IPS-15b (cell line): ENCODE measurements at regions not wholly inside any gene's neighbourhood (a gene's known extent, or its start where the extent isn't known, plus 50 kb on each side); places are given as distances from the start of the nearest gene placed in this dataset.

ENCODE experiments used
- H3K27me3 ChIP-seq: one replicate; pipeline ENCODE4 v1.6.1; 2013; ENCODE audit warnings: low read length; ENCODE audit not compliant: control insufficient read depth, insufficient read depth
- H3K36me3 ChIP-seq: one replicate; pipeline ENCODE4 v1.6.1; 2013; ENCODE audit warnings: low read length; ENCODE audit not compliant: control insufficient read depth, insufficient read depth
- H3K4me1 ChIP-seq: one replicate; pipeline ENCODE4 v1.6.1; 2013; ENCODE audit warnings: mild to moderate bottlenecking, low read length; ENCODE audit not compliant: control insufficient read depth, insufficient read depth
- H3K4me3 ChIP-seq: one replicate; pipeline ENCODE4 v1.5.1; 2013; ENCODE audit warnings: low read depth, low read length
- H3K9ac ChIP-seq: one replicate; pipeline ENCODE4 v1.6.1; 2013; ENCODE audit warnings: low read depth, mild to moderate bottlenecking, low read length
- H3K9me3 ChIP-seq: one replicate; pipeline ENCODE4 v1.6.1; 2013; ENCODE audit warnings: mild to moderate bottlenecking, low read length; ENCODE audit not compliant: control insufficient read depth, insufficient read depth

DNA sequence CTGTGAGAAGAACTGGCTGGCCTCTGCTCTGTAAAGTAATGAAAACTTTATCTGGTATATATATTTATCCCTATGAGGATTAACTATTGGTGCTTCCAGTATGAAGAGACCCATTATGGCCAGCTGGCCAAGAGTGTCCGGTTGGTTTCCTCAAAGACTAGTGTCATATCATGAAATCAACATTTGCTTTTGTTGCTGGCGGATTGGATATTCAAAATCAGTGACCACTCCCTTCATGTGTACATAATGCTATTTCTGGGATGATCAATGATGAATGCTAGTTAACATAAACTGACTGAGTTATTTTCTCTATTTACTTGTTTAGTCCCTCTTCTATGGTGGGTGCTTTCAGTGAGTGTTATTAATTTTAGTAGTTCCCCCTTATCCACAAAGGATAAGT is 60.8 kb upstream of the NUDT12 start:
- H3K36me3 ChIP-seq: no peaks in the 10 kb centered on the region
- no peak overlapping the region for H3K9ac ChIP-seq
- H3K4me3 ChIP-seq: no peak overlapping the region

DNA sequence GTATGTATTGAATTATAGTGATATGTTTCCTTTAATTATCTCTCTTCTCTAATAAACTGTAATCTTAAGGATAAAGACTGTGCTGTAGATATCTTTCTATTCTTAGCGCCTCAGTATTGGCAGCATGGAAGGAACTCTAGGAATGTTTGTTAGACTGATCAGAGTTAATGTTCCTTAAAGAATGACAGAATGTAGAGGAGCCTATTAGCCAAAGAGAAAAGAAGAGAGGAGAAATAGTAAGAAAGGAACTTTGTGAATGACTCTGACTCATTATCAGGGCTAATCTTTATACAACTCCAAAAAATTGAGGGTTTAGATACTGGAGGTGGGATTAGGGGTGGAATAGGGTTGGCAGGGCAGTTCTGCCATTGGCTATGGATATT is 59.0 kb upstream of the NUDT12 start:
- H3K4me3 ChIP-seq: no peak overlapping the region
- no peaks in the 10 kb centered on the region for H3K36me3 ChIP-seq
- H3K9ac ChIP-seq: no peak overlapping the region
- no peaks in the 10 kb centered on the region for H3K27me3 ChIP-seq
- no peaks in the 10 kb centered on the region for H3K4me1 ChIP-seq
- H3K9me3 ChIP-seq: no peaks in the 10 kb centered on the region

More for the DNA sequence above, 60.8 kb upstream of the NUDT12 start:
- Histone ChIP-seq H3K4me1 (no peaks in the 10 kb centered on the region), H3K9me3 (no peaks in the 10 kb centered on the region), H3K27me3 (no peaks in the 10 kb centered on the region)

DNA sequence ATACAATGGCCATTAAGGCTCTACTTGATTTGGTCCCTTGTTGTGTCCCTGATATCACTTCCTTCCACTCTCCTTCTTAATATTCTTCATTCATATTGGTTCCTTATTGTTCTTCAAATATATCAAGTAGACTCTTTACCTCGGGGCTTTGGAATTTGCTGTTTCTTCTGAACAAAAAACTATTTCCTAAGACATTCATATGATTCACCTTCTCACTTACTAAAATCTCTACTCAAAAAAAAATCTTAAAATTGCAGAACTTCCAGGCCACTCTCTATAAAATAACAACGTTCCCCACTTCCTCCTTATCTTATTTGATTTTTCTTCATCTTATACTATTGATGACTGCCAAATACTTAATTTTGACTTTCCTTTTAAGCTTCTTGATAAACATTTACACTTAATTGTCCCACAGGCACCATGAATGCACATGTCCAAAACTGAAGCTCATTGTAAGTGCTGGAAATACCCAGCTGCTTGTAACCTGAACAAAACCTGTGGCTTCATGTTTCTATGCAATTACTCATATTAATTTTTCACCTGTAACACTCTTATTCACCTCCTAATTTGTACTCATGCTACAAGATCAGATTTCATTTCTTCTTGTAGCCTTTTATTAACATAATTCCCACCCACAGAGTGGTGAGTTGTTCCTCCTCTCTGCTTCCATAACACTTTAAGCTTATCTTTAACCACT is 58.4 kb upstream of the NUDT12 start:
- H3K9ac ChIP-seq: no peak overlapping the region
- no peaks in the 10 kb centered on the region for H3K36me3 ChIP-seq
- H3K4me1 ChIP-seq: no peaks in the 10 kb centered on the region
- H3K27me3 ChIP-seq: no peaks in the 10 kb centered on the region
- H3K9me3 ChIP-seq: no peaks in the 10 kb centered on the region
- no peak overlapping the region for H3K4me3 ChIP-seq

DNA sequence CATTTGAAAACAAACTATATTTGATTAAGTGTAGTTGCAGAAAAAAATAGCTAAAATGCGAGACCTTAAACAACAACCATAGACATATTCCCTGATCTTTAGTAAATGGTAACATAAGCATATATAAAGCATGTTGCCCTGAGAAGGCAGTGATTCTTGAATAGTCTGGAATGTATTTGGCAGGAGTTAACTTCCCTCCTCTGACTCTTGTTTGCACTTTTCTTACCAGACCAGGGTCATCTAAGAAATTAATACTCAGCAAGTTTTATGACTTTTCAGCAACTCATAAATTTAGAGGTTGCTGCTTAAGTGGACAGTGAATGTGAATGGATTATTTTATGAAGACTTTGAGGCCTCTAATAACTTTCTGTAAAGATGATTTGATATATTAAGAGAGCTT is 55.3 kb upstream of the NUDT12 start:
- Histone ChIP-seq H3K4me3 (no peak overlapping the region), H3K9me3 (no peaks in the 10 kb centered on the region), H3K9ac (no peak overlapping the region), H3K36me3 (no peaks in the 10 kb centered on the region), H3K27me3 (no peaks in the 10 kb centered on the region), H3K4me1 (no peaks in the 10 kb centered on the region)

DNA sequence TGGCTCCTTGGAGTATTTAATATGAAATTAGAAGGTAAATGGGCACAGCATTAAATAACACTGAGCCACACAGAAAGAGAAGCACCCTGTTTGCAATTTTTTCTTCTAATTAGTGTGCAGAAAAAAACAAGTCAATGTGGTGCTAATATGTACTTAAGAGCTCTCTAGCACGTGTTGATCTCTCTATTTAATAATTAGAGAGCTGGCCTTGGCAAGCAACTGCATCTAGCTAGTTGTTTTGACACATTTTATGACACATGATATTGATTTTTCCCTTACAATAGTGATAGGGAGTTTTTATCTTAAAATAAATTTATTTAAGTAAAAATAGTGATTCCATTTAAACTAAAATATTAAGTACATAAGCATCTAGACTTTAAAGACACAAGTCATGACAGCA is 54.5 kb upstream of the NUDT12 start:
- no peak overlapping the region for H3K4me3 ChIP-seq
- no peaks in the 10 kb centered on the region for H3K9me3 ChIP-seq
- H3K9ac ChIP-seq: no peak overlapping the region
- H3K27me3 ChIP-seq: no peaks in the 10 kb centered on the region
- H3K36me3 ChIP-seq: no peaks in the 10 kb centered on the region
- no peaks in the 10 kb centered on the region for H3K4me1 ChIP-seq

DNA sequence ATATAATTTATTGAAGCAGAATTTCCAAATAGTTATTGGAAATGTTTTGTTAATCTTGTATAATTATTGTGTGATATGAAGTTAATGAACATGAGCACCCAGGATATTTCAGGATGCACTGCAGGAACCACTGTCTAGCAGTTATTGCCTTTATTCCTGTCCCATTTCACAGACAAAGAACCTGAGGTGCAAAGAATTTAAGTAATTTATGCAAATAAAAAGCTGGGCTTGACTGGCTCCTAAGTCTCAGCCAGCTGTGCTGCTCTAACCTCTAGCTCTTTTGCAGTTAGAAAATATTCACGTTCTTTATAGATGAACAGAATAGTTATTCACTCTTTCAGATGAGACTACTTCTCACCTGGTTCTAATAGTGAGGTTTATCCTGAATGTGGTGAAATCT is 50.0 kb upstream of the NUDT12 start:
- Histone ChIP-seq H3K9ac (no peak overlapping the region), H3K9me3 (no peaks in the 10 kb centered on the region), H3K27me3 (no peaks in the 10 kb centered on the region), H3K36me3 (no peaks in the 10 kb centered on the region), H3K4me3 (no peak overlapping the region), H3K4me1 (no peaks in the 10 kb centered on the region)
